HEK293 (cell line): ENCODE measurements at regions not wholly inside any gene's neighbourhood (a gene's known extent, or its start where the extent isn't known, plus 50 kb on each side); places are given as distances from the start of the nearest gene placed in this dataset.

Source experiments
- ZBTB8A ChIP-seq: fragments of 450-650 bp; formaldehyde crosslinking; IDR thresholded peaks from 2 replicates; pipeline ENCODE4 v1.5.1; 2016; ENCODE audit warnings: missing biosample characterization, missing genetic modification characterization
- ZNF114 ChIP-seq: fragments of 450-650 bp; formaldehyde crosslinking; IDR thresholded peaks from 2 replicates; pipeline ENCODE4 v1.5.0; 2017; ENCODE audit warnings: missing biosample characterization, missing genetic modification characterization
- ZNF274 ChIP-seq, 2 experiments: fragments of 200-500 bp in 1 of 2; fragments of 450-650 bp in 1 of 2; sonication (Bioruptor generic) in 1 of 2; formaldehyde crosslinking in 1 of 2; IDR thresholded peaks; 2 replicates each; pipeline versions ENCODE4 v1.5.1 to v1.6.1; 2014 to 2016; ENCODE audit warnings: borderline replicate concordance in 1 of 2, inconsistent platforms in 1 of 2, low read length in 1 of 2, missing biosample characterization in 1 of 2, missing genetic modification characterization in 1 of 2
- ZNF398 ChIP-seq: fragments of 450-650 bp; formaldehyde crosslinking; IDR thresholded peaks from 2 replicates; pipeline ENCODE4 v1.5.1; 2017; ENCODE audit warnings: missing biosample characterization, missing genetic modification characterization
- ZNF626 ChIP-seq: fragments of 450-650 bp; sonication (Bioruptor Pico); formaldehyde crosslinking; IDR thresholded peaks from 2 replicates; pipeline ENCODE4 v1.5.1; 2018; ENCODE audit warnings: missing biosample characterization, missing genetic modification characterization, inconsistent platforms
- ZNF677 ChIP-seq: fragments of 450-650 bp; IDR thresholded peaks from 2 replicates; pipeline ENCODE4 v1.5.0; 2018; ENCODE audit warnings: missing biosample characterization, mild to moderate bottlenecking, missing genetic modification characterization, moderate library complexity

GRCh38 chr4:123469245-123469644, 72.7 kb downstream of the SPRY1 start:
- TF ChIP-seq ZNF626, result no peak
- TF ChIP-seq ZNF398 (tag by site-specific recombination), result no peak
- no peak for TF ChIP-seq ZNF677
- TF ChIP-seq ZNF114 (tag by site-specific recombination), result no peak
- TF ChIP-seq ZBTB8A (tag by site-specific recombination), result no peak
- TF ChIP-seq ZNF274 (IDR thresholded peaks at IDR 0.05; ENCODE audit: low read length), result no peak
- TF ChIP-seq ZNF274 (tag by site-specific recombination; IDR thresholded peaks at IDR 0.05; ENCODE audit: borderline replicate concordance), result no peak
